ENCODE measurements at regions not wholly inside any gene's neighbourhood (a gene's known extent, or its start where the extent isn't known, plus 50 kb on each side); places are given as distances from the start of the nearest gene placed in this dataset.
"Not testable (repeated sequence)": the region's sequence is repeated elsewhere in the genome, so short reads cannot be mapped to it uniquely, and the experiment has no call there.

- DNase-seq (ENCODE audit: low read depth in 1 of 2, low spot score in 1 of 2): peak in 1 of 2 donors; percentile 21
Measured at GRCh38 chr17:20896153-20896649, 146.6 kb downstream of the USP22 start.

- not testable (repeated sequence) for DNase-seq (ENCODE audit: low read depth in 1 of 2, low spot score in 1 of 2)
Measured at GRCh38 chr17:20898726-20899125, 144.1 kb downstream of the USP22 start.

- not testable (repeated sequence) for DNase-seq (ENCODE audit: low read depth in 1 of 2, low spot score in 1 of 2)
Measured at GRCh38 chr17:20902496-20902895, 140.3 kb downstream of the USP22 start.

GRCh38 chr17:20903549-20903948, 139.3 kb downstream of the USP22 start:
- not testable (repeated sequence) for DNase-seq (ENCODE audit: low read depth in 1 of 2, low spot score in 1 of 2)

GRCh38 chr17:20908313-20909267, 134.2 kb downstream of the USP22 start:
- peak; percentile 51 to 69 for DNase-seq (ENCODE audit: low read depth in 1 of 2, low spot score in 1 of 2)

- DNase-seq (ENCODE audit: low read depth in 1 of 2, low spot score in 1 of 2): no peak
Measured at GRCh38 chr17:20914658-20915057, 128.2 kb downstream of the USP22 start.

- no peak for DNase-seq (ENCODE audit: low read depth in 1 of 2, low spot score in 1 of 2)
Measured at GRCh38 chr17:20916383-20916782, 126.4 kb downstream of the USP22 start.

GRCh38 chr17:20917610-20918306, 125.1 kb downstream of the USP22 start:
- DNase-seq (ENCODE audit: low read depth in 1 of 2, low spot score in 1 of 2): not testable (repeated sequence)

GRCh38 chr17:20920095-20920814, 122.6 kb downstream of the USP22 start:
- DNase-seq (ENCODE audit: low read depth in 1 of 2, low spot score in 1 of 2): no peak

- DNase-seq (ENCODE audit: low read depth in 1 of 2, low spot score in 1 of 2): no peak
Measured at GRCh38 chr17:20920815-20921199, 122.0 kb downstream of the USP22 start.

GRCh38 chr17:20922128-20922670, 120.6 kb downstream of the USP22 start:
- DNase-seq (ENCODE audit: low read depth in 1 of 2, low spot score in 1 of 2): no peak

- DNase-seq (ENCODE audit: low read depth in 1 of 2, low spot score in 1 of 2): no peak
Measured at GRCh38 chr17:20924306-20924705, 118.5 kb downstream of the USP22 start.

- no peak for DNase-seq (ENCODE audit: low read depth in 1 of 2, low spot score in 1 of 2)
Measured at GRCh38 chr17:20925091-20925490, 117.7 kb downstream of the USP22 start.

GRCh38 chr17:20925954-20926353, 116.9 kb downstream of the USP22 start:
- no peak for DNase-seq (ENCODE audit: low read depth in 1 of 2, low spot score in 1 of 2)

GRCh38 chr17:20926532-20926931, 116.3 kb downstream of the USP22 start:
- no peak for DNase-seq (ENCODE audit: low read depth in 1 of 2, low spot score in 1 of 2)

GRCh38 chr17:20927308-20927977, 115.4 kb downstream of the USP22 start:
- no peak for DNase-seq (ENCODE audit: low read depth in 1 of 2, low spot score in 1 of 2)

- DNase-seq (ENCODE audit: low read depth in 1 of 2, low spot score in 1 of 2): no peak
Measured at GRCh38 chr17:20929334-20929733, 113.5 kb downstream of the USP22 start.

- no peak for DNase-seq (ENCODE audit: low read depth in 1 of 2, low spot score in 1 of 2)
Measured at GRCh38 chr17:20930081-20930760, 112.6 kb downstream of the USP22 start.

- DNase-seq (ENCODE audit: low read depth in 1 of 2, low spot score in 1 of 2): not testable (repeated sequence)
Measured at GRCh38 chr17:20933040-20933439, 109.8 kb downstream of the USP22 start.

- DNase-seq (ENCODE audit: low read depth in 1 of 2, low spot score in 1 of 2): no peak
Measured at GRCh38 chr17:20934288-20934687, 108.5 kb downstream of the USP22 start.
